ENCODE measurements at regions not wholly inside any gene's neighbourhood (a gene's known extent, or its start where the extent isn't known, plus 50 kb on each side); places are given as distances from the start of the nearest gene placed in this dataset.

DNA sequence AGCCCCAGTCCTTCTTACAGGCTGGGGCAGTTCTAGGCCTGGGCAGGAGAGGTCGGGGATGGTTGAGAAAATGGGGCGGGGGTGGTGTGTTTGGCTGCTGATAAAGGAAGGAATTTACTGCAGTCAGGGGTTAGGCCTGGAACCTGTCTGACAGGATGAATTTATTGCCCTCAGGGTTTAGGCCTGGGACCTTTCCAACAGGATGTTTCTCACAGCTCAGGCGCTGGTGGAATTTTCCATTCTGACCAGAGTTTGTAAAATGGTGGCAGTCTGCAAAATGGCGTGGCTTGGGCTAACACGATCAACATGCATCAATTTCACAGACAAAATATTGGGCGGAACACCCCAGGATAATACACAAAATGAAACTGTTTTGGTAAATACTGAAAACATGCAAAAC is 83.5 kb upstream of the SPIN4 start:
- TF ChIP-seq POLR2A (IDR thresholded peaks at IDR 0.05; ENCODE audit: low read depth, low read length), result no peak
- TF ChIP-seq TAF1 (IDR thresholded peaks at IDR 0.05; ENCODE audit: borderline replicate concordance, low read depth, low read length), result no peak
- TF ChIP-seq POLR2AphosphoS5 (IDR thresholded peaks at IDR 0.05; ENCODE audit: low read depth, low read length), result no peak

Data from GM12892 (cell line).